Fibroblast of upper back skin (primary cell): ENCODE measurements at regions not wholly inside any gene's neighbourhood (a gene's known extent, or its start where the extent isn't known, plus 50 kb on each side); places are given as distances from the start of the nearest gene placed in this dataset.
"Not testable (repeated sequence)": the region's sequence is repeated elsewhere in the genome, so short reads cannot be mapped to it uniquely, and the experiment has no call there.

Experiments
- DNase-seq: peaks from one replicate; pipeline ENCODE4 v3.0.0-alpha.2; 2013

DNA sequence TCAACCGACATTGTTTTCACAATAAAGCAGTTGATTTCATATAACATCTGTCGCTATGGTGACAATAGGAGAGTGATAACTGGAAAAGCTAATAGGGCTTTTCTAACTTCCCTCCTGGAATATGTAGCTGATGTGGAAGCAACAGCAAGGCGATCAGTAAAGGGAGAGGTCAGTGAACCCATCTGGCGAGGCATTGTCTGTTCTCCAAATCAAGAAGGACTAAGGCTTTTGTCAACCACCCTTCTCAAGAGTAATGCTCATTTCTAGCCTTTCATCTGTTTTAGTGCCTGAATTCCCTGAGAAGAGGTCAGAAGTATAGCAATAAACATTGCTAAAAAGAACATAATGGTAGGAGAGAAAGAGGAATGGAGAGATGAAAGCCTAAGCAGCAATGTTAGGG is 201.3 kb downstream of the AKAP7 start:
- DNase-seq: no peak

DNA sequence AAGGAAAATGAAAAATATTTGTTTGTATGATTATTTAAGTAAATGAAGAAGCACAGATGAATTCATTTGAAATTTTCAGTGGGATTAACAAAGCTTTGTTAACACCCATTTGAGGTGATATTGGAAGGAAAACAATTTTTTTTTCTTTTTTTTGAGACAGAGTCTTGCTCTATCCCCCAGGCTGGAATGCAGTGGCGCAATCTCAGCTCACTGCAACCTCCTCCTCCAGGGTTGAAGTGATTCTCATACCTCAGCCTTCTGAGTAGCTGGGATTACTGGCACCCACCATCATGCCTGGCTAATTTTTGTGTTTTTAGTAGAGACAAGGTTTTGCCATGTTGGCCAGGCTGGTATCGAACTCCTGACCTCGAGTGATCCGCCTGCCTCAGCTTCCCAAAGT is 211.6 kb downstream of the AKAP7 start:
- not testable (repeated sequence) for DNase-seq

GRCh38 chr6:131348572-131348971 is 213.3 kb downstream of the AKAP7 start:
- no peak for DNase-seq

- DNase-seq: no peak
These were observed 213.9 kb downstream of the AKAP7 start for GRCh38 chr6:131349199-131349598.

DNA sequence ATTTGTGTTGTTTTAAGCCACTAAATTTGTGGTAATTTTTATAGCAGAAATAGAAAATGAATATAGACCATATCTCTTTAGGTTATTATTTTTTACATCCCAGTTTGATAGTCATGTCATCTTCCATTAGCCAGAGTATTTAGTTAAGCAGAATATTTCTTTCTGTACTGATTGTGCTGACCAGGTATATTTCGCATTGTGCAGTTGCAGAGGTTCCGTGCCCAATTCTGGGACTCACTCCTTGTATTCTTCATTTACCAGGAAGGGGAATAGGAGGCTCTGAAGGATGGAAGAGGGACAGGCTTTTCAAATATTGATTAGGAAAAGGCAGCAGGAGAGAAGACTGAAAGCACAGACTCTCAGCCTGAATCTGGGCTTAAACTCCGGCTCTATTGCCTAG is 217.8 kb downstream of the AKAP7 start:
- no peak for DNase-seq

GRCh38 chr6:131353876-131354275 is 218.6 kb downstream of the AKAP7 start:
- no peak for DNase-seq

DNA sequence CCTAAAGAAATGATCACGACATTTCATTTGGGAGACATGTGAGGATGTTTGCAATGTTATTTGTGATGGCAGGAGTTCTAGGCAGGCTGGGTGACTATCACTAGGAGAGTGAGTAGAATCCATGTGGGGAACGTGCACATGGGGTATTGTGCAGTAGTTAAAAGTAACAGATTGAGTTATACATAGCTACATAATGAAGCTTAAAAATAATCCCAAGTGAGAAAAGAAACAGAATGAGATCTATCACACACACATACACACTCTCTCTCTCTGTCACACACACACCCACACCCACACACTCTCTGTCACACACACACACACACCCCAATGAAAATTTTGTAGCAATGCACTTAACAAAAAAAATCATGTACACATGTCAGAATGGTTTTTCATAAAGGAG is 218.7 kb upstream of the ARG1 start:
- no peak for DNase-seq

- DNase-seq: no peak
These were observed 216.9 kb upstream of the ARG1 start for GRCh38 chr6:131356161-131356560.

DNA sequence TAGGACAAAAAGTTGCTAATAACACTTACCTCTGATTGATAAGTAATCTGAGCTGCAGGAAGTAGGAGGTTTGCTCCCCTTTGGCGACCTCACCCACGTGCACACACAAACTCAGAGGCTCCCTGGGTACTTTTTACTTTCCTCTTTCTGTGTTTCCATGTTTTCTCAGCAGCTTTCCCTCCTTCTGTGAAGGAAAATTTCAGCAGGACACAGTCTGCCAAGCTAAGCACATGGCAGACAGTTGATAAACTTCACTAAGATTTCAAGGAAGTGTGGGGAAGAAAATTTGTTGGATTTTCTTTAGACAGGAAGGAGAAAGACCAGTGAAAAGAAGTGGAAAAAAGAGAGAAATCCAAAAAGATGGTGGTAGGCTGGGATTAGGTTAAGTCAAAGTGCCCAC is 215.5 kb upstream of the ARG1 start:
- DNase-seq: no peak

- no peak for DNase-seq
These were observed 211.0 kb upstream of the ARG1 start for GRCh38 chr6:131362070-131362469.

GRCh38 chr6:131362696-131363095 is 210.3 kb upstream of the ARG1 start:
- no peak for DNase-seq

DNA sequence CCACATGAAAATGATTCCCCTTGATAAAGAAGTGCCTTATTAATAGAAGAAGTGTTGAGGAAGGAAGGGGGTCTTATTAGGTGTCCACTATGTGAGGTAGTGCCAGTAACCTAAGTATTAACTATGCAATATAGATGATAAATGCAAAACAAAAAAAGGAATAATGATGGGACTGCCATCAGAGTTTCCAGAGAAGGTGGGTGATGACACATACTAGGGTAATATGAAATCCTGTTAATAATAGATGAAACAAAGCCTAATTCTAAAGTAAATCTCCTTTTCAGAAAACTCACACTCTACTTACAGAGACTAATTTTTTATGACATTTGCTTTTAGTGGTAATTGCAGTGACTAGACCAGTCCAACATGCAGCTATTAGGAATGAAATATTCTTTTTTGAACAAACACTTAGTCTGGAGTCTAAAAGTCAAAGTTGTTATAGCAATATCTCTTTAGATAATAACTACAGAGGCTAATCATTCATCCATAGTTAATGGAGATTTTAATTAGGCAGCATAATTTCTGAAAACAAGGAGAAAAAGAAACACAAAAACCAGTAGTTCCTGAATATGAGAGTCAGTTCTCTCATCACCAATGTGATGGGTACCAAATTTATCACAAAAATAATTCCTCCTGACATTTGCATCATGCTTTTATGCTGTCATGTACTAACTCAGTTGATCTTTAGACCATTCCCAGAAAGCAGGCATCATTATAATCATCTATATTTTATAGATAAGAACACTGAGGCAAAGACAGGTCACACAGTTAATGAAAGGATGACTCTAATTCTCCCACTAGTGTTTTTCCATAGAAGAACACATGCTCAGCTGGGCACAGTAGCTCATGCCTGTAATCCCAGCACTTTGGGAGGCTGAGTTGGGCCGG is 208.8 kb upstream of the ARG1 start:
- DNase-seq: no peak

- no peak for DNase-seq
These were observed 206.8 kb upstream of the ARG1 start for GRCh38 chr6:131366223-131366622.

DNA sequence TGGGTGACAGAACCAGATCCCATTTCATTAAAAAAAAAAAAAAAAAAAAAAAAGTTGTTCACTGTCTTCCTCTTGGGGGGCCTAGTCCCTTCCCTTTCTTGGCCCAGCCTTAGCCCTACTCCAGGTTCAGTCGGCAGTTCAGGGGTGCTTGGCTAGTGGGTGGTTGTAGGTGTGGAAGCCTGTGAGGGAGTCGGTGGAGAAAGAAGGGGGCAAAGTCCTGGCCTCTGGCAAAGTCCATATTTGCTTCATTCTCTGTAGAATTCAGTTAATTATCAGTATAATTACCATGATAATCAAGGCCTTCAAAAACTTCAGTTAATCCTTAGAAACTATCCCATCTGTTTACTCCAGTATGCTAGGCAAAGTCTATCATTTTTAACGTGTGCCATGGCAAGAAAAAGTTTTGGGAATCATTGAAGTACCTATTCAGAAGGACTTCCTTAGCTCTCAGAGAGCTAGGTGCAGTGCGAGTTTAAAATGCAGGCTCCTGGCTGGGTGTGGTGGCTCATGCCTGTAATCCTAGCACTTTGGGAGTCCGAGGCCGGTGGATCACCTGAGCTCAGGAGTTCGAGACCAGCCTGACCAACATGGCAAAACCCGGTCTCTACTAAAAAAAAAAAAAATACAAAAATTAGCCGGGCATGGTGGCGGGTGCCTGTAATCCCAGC is 205.7 kb upstream of the ARG1 start:
- DNase-seq: no peak

GRCh38 chr6:131368198-131368911 is 204.7 kb upstream of the ARG1 start:
- peak; percentile 43 for DNase-seq

DNA sequence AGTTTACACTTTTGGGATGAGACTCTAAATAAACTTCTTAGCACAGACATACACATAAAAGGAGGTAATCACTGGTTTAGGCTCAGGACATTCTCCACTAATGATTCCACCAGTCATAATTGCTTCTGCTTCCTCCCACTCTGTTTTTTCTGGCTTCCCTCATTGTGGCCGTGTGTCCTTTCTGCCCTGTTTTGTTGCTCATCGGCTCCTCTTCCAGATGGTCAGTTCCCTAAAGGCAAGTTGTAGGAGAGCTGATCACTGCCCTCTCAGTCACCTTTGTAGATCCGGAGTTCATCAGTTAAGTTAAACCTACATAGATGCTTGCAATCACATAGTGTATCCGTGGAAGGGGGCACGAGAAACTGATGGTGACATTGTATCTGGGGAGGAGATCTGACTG is 200.5 kb upstream of the ARG1 start:
- no peak for DNase-seq

- no peak for DNase-seq
These were observed 195.8 kb upstream of the ARG1 start for GRCh38 chr6:131377112-131377705.

GRCh38 chr6:131378874-131379273 is 194.2 kb upstream of the ARG1 start:
- DNase-seq: no peak

- peak; percentile 80 for DNase-seq
These were observed 193.1 kb upstream of the ARG1 start for GRCh38 chr6:131379948-131380347.

- DNase-seq: no peak
These were observed 191.8 kb upstream of the ARG1 start for GRCh38 chr6:131381052-131381708.

GRCh38 chr6:131381709-131382093 is 191.3 kb upstream of the ARG1 start:
- no peak for DNase-seq

DNA sequence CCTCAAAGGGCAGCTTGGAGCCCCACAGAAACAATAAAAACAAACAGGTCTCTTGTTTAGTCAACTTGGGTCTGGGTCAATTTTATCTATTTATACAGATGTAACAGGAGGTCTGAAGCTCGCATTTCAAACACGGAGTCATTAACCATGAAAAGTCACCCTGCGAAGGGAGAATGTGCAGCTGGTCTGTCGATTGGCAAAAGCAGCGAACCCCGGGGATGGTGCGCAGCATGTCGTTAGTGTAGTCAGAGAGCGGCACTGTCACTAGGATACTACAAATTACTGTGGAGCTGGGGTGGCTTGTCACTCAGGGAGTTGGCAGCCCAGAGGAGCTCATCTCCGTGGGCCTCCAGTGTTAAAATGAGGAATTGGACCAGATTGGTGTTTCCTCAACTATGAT is 190.4 kb upstream of the ARG1 start:
- no peak for DNase-seq
